ENCODE measurements at regions not wholly inside any gene's neighbourhood (a gene's known extent, or its start where the extent isn't known, plus 50 kb on each side); places are given as distances from the start of the nearest gene placed in this dataset.

- Histone ChIP-seq H3K4me2 (ENCODE audit: low read depth, low read length) (peak overlapping the region; percentile 58), H2BK120ac (ENCODE audit: low read depth, low read length) (peak overlapping the region; percentile 97), H3K14ac (replicated peaks; ENCODE audit: low read depth, low read length) (peak overlapping the region; percentile 81), H3K23ac (ENCODE audit: low read depth, low read length) (peak overlapping the region; percentile 95), H3K4ac (ENCODE audit: low read depth, low read length) (peak overlapping the region; percentile 91), H2BK20ac (ENCODE audit: low read depth, low read length) (peak overlapping the region; percentile 85), H4K5ac (ENCODE audit: low read depth, low read length) (peak overlapping the region; percentile 73; the same call in 1 of the 2 replicates), H3K56ac (ENCODE audit: extremely low read depth, insufficient read depth, low read length) (peak overlapping the region; percentile 93; the same call in 1 of the 2 replicates), H3K18ac (ENCODE audit: low read depth, low read length) (peak overlapping the region; percentile 86), H4K91ac (ENCODE audit: insufficient read depth, low read depth, low read length) (peak overlapping the region; percentile 93), H3K9me1 (ENCODE audit: insufficient read depth, low read length) (peaks cover 26% of the 10 kb centered on the region), H3K36me3 (ENCODE audit: control insufficient read depth, insufficient read depth, low read length) (no peaks in the 10 kb centered on the region), H2BK15ac (ENCODE audit: low read depth, low read length) (peak overlapping the region; percentile 99; the same call in 1 of the 3 replicates), H2AK9ac (replicated peaks; ENCODE audit: low read depth, low read length, poor library complexity) (no peak overlapping the region), H2AFZ (replicated peaks; ENCODE audit: low read length, poor library complexity) (no peak overlapping the region), H3K27me3 (ENCODE audit: control insufficient read depth, insufficient read depth, low read length) (no peaks in the 10 kb centered on the region), H2BK5ac (ENCODE audit: low read depth, low read length, poor library complexity, severe bottlenecking) (peak overlapping the region; percentile 96), H4K8ac (ENCODE audit: low read depth in 2 of 2, low read length in 2 of 2) (peak overlapping the region; percentile 52 to 86), H3K9me3 (ENCODE audit: control insufficient read depth, insufficient read depth, low read length) (no peaks in the 10 kb centered on the region), H3K4me1 (ENCODE audit: control insufficient read depth, insufficient read depth, low read length) (peaks cover 24% of the 10 kb centered on the region), H2AK5ac (ENCODE audit: low read depth, low read length) (peak overlapping the region; percentile 73), H3K27ac (ENCODE audit: insufficient read depth, low read length) (peak overlapping the region; percentile 61), H4K20me1 (ENCODE audit: insufficient read depth, low read length) (no peaks in the 10 kb centered on the region), H3K9ac (ENCODE audit: low read depth, low read length) (no peak overlapping the region), H3K79me1 (ENCODE audit: low read depth in 1 of 2, low read length in 2 of 2) (no peaks in the 10 kb centered on the region), H3K4me3 (ENCODE audit: insufficient read depth, low read depth, low read length) (no peak overlapping the region)
- POLR2A ChIA-PET (ENCODE audit: unreplicated experiment), result no interaction called here
- in situ Hi-C loops (cut with MboI; ENCODE audit: low sequenced_read_pairs) (no loop called here), dilution Hi-C loops (cut with HindIII; ENCODE audit: low sequenced_read_pairs, unreplicated experiment) (no loop called here), intact Hi-C loops (cut with micrococcal nuclease) (loop anchor here (5.0 to 10.0 kb wide), 4 partner anchors 136 to 374 kb away; no protein-coding TSS in a partner anchor)
- TF ChIP-seq NFE2L2 (IDR thresholded peaks at IDR 0.05; ENCODE audit: low read depth, low read length) (no peak), MAFK (IDR thresholded peaks at IDR 0.05; ENCODE audit: low read depth, low read length) (peak; percentile 50; the same call in 1 of the 2 replicates), CEBPB (IDR thresholded peaks at IDR 0.05; ENCODE audit: low read depth, low read length) (no peak), RCOR1 (IDR thresholded peaks at IDR 0.05; ENCODE audit: insufficient replicate concordance, low read length) (no peak), MXI1 (IDR thresholded peaks at IDR 0.05; ENCODE audit: borderline replicate concordance, low read depth, low read length) (no peak), FOS (IDR thresholded peaks at IDR 0.05; ENCODE audit: low read depth, low read length) (peak; percentile 33; the same call in 1 of the 2 replicates)
- TF ChIP-seq, protein P1, sequence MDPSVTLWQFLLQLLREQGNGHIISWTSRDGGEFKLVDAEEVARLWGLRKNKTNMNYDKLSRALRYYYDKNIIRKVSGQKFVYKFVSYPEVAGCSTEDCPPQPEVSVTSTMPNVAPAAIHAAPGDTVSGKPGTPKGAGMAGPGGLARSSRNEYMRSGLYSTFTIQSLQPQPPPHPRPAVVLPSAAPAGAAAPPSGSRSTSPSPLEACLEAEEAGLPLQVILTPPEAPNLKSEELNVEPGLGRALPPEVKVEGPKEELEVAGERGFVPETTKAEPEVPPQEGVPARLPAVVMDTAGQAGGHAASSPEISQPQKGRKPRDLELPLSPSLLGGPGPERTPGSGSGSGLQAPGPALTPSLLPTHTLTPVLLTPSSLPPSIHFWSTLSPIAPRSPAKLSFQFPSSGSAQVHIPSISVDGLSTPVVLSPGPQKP (IDR thresholded peaks at IDR 0.05; ENCODE audit: borderline replicate concordance, low read depth, low read length), result no peak
- no TSS peak for BruUV-seq (replicated peaks)
- peak; percentile 53 for ATAC-seq (ENCODE audit: low read depth)
- WGBS, 2 experiments (ENCODE audit: extremely low coverage in 2 of 2, insufficient read length in 1 of 2), result 67% methylated on average over 1 of the region's 6 CpGs; no CpG with 5 or more reads in 1 of the 2 experiments
- CTCF ChIA-PET, result no interaction called here
- DNase-seq, result peak; percentile 78
Observed at GRCh38 chr18:10378688-10379420, 75.6 kb upstream of the APCDD1 start.

Data from IMR-90 (cell line).